Endothelial cell of umbilical vein (primary cell): ENCODE measurements at regions not wholly inside any gene's neighbourhood (a gene's known extent, or its start where the extent isn't known, plus 50 kb on each side); places are given as distances from the start of the nearest gene placed in this dataset.

Source experiments
- BruUV-seq: library from RNA; stranded (reverse); fragments of 400-500 nt; replicated peaks from 2 replicates; lab custom pipeline; 2021; lab: Mats Ljungman, UMichigan
- CTCF ChIA-PET: fragments of 300-600, 350-600 bp; sonication (Branson Sonifier 250); formaldehyde crosslinking; loops from one replicate; lab custom pipeline; 2021; ENCODE audit warnings: antibody characterized with exemption, inconsistent platforms; lab: Charles Lee
- POLR2A ChIA-PET: fragments of 300-600, 350-600 bp; sonication (Branson Sonifier 250); formaldehyde crosslinking; loops from one replicate; lab custom pipeline; 2021; ENCODE audit warnings: antibody characterized with exemption, inconsistent platforms; lab: Charles Lee
- DNase-seq: peaks from one replicate; pipeline ENCODE4 v3.0.0-alpha.2; 2011; ENCODE audit warnings: low read depth, low spot score
- FAIRE-seq: peaks from 2 replicates; lab custom pipeline; 2011; peaks lifted over from hg19 to GRCh38; lab: Jason Lieb, UNC
- H2AFZ ChIP-seq: 2 replicates; pipeline ENCODE4 v1.6.0; 2012; ENCODE audit warnings: low read depth, low read length, control low read depth, inconsistent platforms
- H3K27ac ChIP-seq: 2 replicates; pipeline ENCODE4 v1.5.1; 2011; ENCODE audit warnings: low read depth, mild to moderate bottlenecking, control low read depth, low read length, moderate library complexity; ENCODE audit not compliant: insufficient read depth
- H3K27me3 ChIP-seq, 2 experiments: 2 replicates each; pipeline versions ENCODE4 v1.6.0 to v1.6.1; 2011; ENCODE audit warnings: low read length in 2 of 2, mixed read lengths in 1 of 2; ENCODE audit not compliant: control insufficient read depth in 2 of 2, insufficient read depth in 2 of 2
- H3K36me3 ChIP-seq, 2 experiments: 2 replicates in 1 of 2; 3 replicates in 1 of 2; pipeline ENCODE4 v1.5.1; 2011; ENCODE audit warnings: low read length in 2 of 2, mild to moderate bottlenecking in 1 of 2, moderate library complexity in 1 of 2; ENCODE audit not compliant: control insufficient read depth in 2 of 2, insufficient read depth in 2 of 2; ENCODE audit errors: extremely low read depth in 1 of 2
- H3K4me1 ChIP-seq: 3 replicates; pipeline ENCODE4 v1.5.1; 2011; ENCODE audit warnings: mild to moderate bottlenecking, low read length; ENCODE audit not compliant: control insufficient read depth, insufficient read depth; ENCODE audit errors: extremely low read depth
- H3K4me2 ChIP-seq: 2 replicates; pipeline ENCODE4 v1.6.1; 2011; ENCODE audit warnings: low read length, control low read depth, mixed read lengths; ENCODE audit not compliant: insufficient read depth
- H3K4me3 ChIP-seq, 3 experiments: fragments of 200-600 bp in 1 of 3; sonication (generic), shearing (Covaris generic) in 1 of 3; replicated peaks in 1 of 3; 2 replicates each; pipeline ENCODE4 v1.5.1; 2011 to 2016; ENCODE audit warnings: control low read depth in 3 of 3, low read length in 3 of 3, mild to moderate bottlenecking in 2 of 3, inconsistent platforms in 1 of 3, low read depth in 1 of 3, moderate library complexity in 1 of 3; ENCODE audit not compliant: insufficient read depth in 1 of 3
- H3K79me2 ChIP-seq: 2 replicates; pipeline ENCODE4 v1.6.0; 2012; ENCODE audit warnings: low read length, inconsistent platforms; ENCODE audit not compliant: control insufficient read depth, insufficient read depth
- H3K9ac ChIP-seq: replicated peaks from 2 replicates; pipeline ENCODE3; 2011; ENCODE audit warnings: low read length, control low read depth; ENCODE audit not compliant: insufficient read depth; ENCODE audit errors: extremely low read depth
- H3K9me1 ChIP-seq: replicated peaks from 3 replicates; pipeline ENCODE4 v1.6.0; 2011; ENCODE audit warnings: mild to moderate bottlenecking, low read length; ENCODE audit not compliant: control insufficient read depth, insufficient read depth; ENCODE audit errors: extremely low read depth
- H3K9me3 ChIP-seq: replicated peaks from 2 replicates; pipeline ENCODE4 v1.5.1; 2012; ENCODE audit warnings: low read length, inconsistent platforms; ENCODE audit not compliant: control insufficient read depth, insufficient read depth
- H4K20me1 ChIP-seq: replicated peaks from 2 replicates; pipeline ENCODE3; 2011; ENCODE audit warnings: mild to moderate bottlenecking, low read length; ENCODE audit not compliant: control insufficient read depth, insufficient read depth; ENCODE audit errors: extremely low read depth
- CTCF ChIP-seq, 2 donors: IDR thresholded peaks; 1 replicate in 1 of 2; 2 replicates in 1 of 2; pipeline ENCODE4 v1.5.1; 2011; ENCODE audit warnings: low read length in 2 of 2, mild to moderate bottlenecking in 2 of 2, moderate library complexity in 2 of 2, control low read depth in 1 of 2, inconsistent platforms in 1 of 2, low read depth in 1 of 2; ENCODE audit not compliant: insufficient read depth in 1 of 2; ENCODE audit errors: extremely low read depth in 1 of 2
- EZH2 ChIP-seq: IDR thresholded peaks from 2 replicates; pipeline ENCODE4 v1.6.1; 2012; ENCODE audit warnings: borderline replicate concordance, low read depth, mild to moderate bottlenecking, moderate library complexity, low read length, inconsistent platforms; ENCODE audit not compliant: severe bottlenecking
- FOS ChIP-seq: IDR thresholded peaks from 2 replicates; pipeline ENCODE4 v1.6.1; 2011; ENCODE audit warnings: mild to moderate bottlenecking, low read length, moderate library complexity, borderline replicate concordance; ENCODE audit not compliant: insufficient read depth
- GATA2 ChIP-seq: IDR thresholded peaks from 2 replicates; pipeline ENCODE4 v1.7.0; 2011; ENCODE audit warnings: low read depth, mild to moderate bottlenecking, moderate library complexity, mixed read lengths, low read length; ENCODE audit not compliant: insufficient read length, insufficient read depth
- JUN ChIP-seq: IDR thresholded peaks from 2 replicates; pipeline ENCODE4 v1.6.1; 2011; ENCODE audit warnings: borderline replicate concordance, low read depth; ENCODE audit not compliant: insufficient read length, insufficient read depth
- MYC ChIP-seq: IDR thresholded peaks from one replicate; pipeline ENCODE4 v1.6.1; 2011; ENCODE audit warnings: mild to moderate bottlenecking, low read depth, low read length
- POLR2A ChIP-seq: IDR thresholded peaks from 2 replicates; pipeline ENCODE4 v1.6.1; 2012; ENCODE audit warnings: low read depth, mild to moderate bottlenecking, control low read depth, low read length
- POLR2AphosphoS5 ChIP-seq: IDR thresholded peaks from 2 replicates; pipeline ENCODE4 v1.6.1; 2012; ENCODE audit warnings: low read depth, mild to moderate bottlenecking, control low read depth, low read length, moderate library complexity; ENCODE audit not compliant: insufficient read depth
- dilution Hi-C: fragments of 300-500 bp; cut with MboI; formaldehyde crosslinking; loops from one replicate; pipeline ENCODE4 v1.15.0; 2019; ENCODE audit warnings: low sequenced_read_pairs; ENCODE audit not compliant: extremely low pct_ligation_motif_present
- intact Hi-C: fragments of 100-400 bp; cut with micrococcal nuclease; formaldehyde crosslinking; loops from one replicate; pipeline ENCODE4 v1.10.0; 2022
- TF ChIP-seq, protein P1 (sequence below): IDR thresholded peaks from 2 replicates; pipeline ENCODE4 v1.6.1; 2011; ENCODE audit not compliant: insufficient read depth, insufficient read length

GRCh38 chr1:30511106-30511505, 212.3 kb downstream of the MATN1 start:
- intact Hi-C loops (no loop called here), dilution Hi-C loops (no loop called here)
- Histone ChIP-seq H2AFZ (no peak overlapping the region), H3K4me3 (no peak overlapping the region), H3K27ac (no peak overlapping the region), H4K20me1 (no peaks in the 10 kb centered on the region), H3K36me3 (no peaks in the 10 kb centered on the region), H3K9ac (no peak overlapping the region), H3K9me3 (no peaks in the 10 kb centered on the region), H3K4me1 (no peaks in the 10 kb centered on the region), H3K27me3 (no peaks in the 10 kb centered on the region), H3K4me2 (no peak overlapping the region), H3K79me2 (no peaks in the 10 kb centered on the region), H3K9me1 (no peaks in the 10 kb centered on the region)
- no peak for DNase-seq
- no TSS peak for BruUV-seq
- FAIRE-seq: no peak
- ChIA-PET CTCF (no interaction called here), POLR2A (no interaction called here)
- TF ChIP-seq, protein P1, sequence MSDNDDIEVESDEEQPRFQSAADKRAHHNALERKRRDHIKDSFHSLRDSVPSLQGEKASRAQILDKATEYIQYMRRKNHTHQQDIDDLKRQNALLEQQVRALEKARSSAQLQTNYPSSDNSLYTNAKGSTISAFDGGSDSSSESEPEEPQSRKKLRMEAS: no peak
- TF ChIP-seq CTCF (IDR thresholded peaks at IDR 0.05; ENCODE audit: extremely low read depth in 1 of 2, insufficient read depth in 1 of 2, low read depth in 1 of 2, low read length in 2 of 2) (no peak), GATA2 (no peak), POLR2AphosphoS5 (no peak), MYC (no peak), EZH2 (no peak), JUN (no peak), FOS (no peak), POLR2A (no peak)
